Thoracic aorta (tissue), 2 donors: ENCODE measurements at regions not wholly inside any gene's neighbourhood (a gene's known extent, or its start where the extent isn't known, plus 50 kb on each side); places are given as distances from the start of the nearest gene placed in this dataset.

Source experiments
- ATAC-seq: fragments of 150-250 bp; one replicate; pipeline ENCODE4 v1.8.0; 2017; ENCODE audit warnings: low read depth; ENCODE audit not compliant: insufficient number of reproducible peaks, low FRiP score
- DNase-seq: peaks from one replicate; pipeline ENCODE4 v3.0.0-alpha.2; 2020; ENCODE audit warnings: low spot score
- H3K27ac ChIP-seq, 2 donors: fragments of 200-600 bp; sonication (generic); 1 replicate in 1 of 2; 2 replicates in 1 of 2; pipeline ENCODE4 v1.5.1; 2016; ENCODE audit warnings: mild to moderate bottlenecking in 2 of 2, moderate library complexity in 2 of 2
- H3K27me3 ChIP-seq: fragments of 200-600 bp; sonication (generic); replicated peaks from 2 replicates; pipeline ENCODE4 v1.6.0; 2016; ENCODE audit warnings: mild to moderate bottlenecking; ENCODE audit not compliant: insufficient read depth
- H3K36me3 ChIP-seq: fragments of 200-600 bp; sonication (generic); one replicate; pipeline ENCODE4 v1.5.1; 2016
- H3K4me1 ChIP-seq, 2 donors: fragments of 200-600 bp; sonication (generic); 1 replicate in 1 of 2; 2 replicates in 1 of 2; pipeline versions ENCODE4 v1.5.1 to v1.6.0; 2016; ENCODE audit warnings: low read depth in 2 of 2, mild to moderate bottlenecking in 1 of 2; ENCODE audit not compliant: control insufficient read depth in 1 of 2
- H3K4me3 ChIP-seq: fragments of 200-600 bp; sonication (generic); 2 replicates; pipeline ENCODE4 v1.5.1; 2016; ENCODE audit warnings: mild to moderate bottlenecking
- H3K9me3 ChIP-seq: fragments of 200-600 bp; sonication (generic); 2 replicates; pipeline ENCODE4 v1.5.1; 2016
- CTCF ChIP-seq: fragments of 200-600 bp; sonication (generic); IDR thresholded peaks from one replicate; pipeline ENCODE4 v1.5.1; 2019; ENCODE audit warnings: antibody characterized with exemption

- DNase-seq (no peak), ATAC-seq (no peak)
- Histone ChIP-seq H3K4me3 (no peak overlapping the region), H3K27me3 (no peaks in the 10 kb centered on the region), H3K27ac (no peak overlapping the region), H3K36me3 (no peaks in the 10 kb centered on the region), H3K9me3 (no peaks in the 10 kb centered on the region), H3K4me1 (no peaks in the 10 kb centered on the region)
- TF ChIP-seq CTCF, result no peak
These were observed 191.7 kb downstream of the ALG10B start for GRCh38 chr12:38508246-38508645.

- H3K4me1 ChIP-seq, result no peaks in the 10 kb centered on the region
- no peak for TF ChIP-seq CTCF
- no peak overlapping the region for H3K4me3 ChIP-seq
- H3K9me3 ChIP-seq, result no peaks in the 10 kb centered on the region
- H3K27me3 ChIP-seq, result no peaks in the 10 kb centered on the region
- DNase-seq (no peak), ATAC-seq (no peak)
- H3K27ac ChIP-seq, result no peak overlapping the region
- no peaks in the 10 kb centered on the region for H3K36me3 ChIP-seq
These were observed 199.3 kb downstream of the ALG10B start for GRCh38 chr12:38515912-38516311.

GRCh38 chr12:38516418-38516817 lies 199.8 kb downstream of the ALG10B start:
- Histone ChIP-seq H3K36me3 (no peaks in the 10 kb centered on the region), H3K27me3 (no peaks in the 10 kb centered on the region), H3K4me1 (no peaks in the 10 kb centered on the region), H3K9me3 (no peaks in the 10 kb centered on the region), H3K27ac (no peak overlapping the region), H3K4me3 (no peak overlapping the region)
- DNase-seq (no peak), ATAC-seq (no peak)
- no peak for TF ChIP-seq CTCF

- ATAC-seq (no peak), DNase-seq (no peak)
- Histone ChIP-seq H3K9me3 (no peaks in the 10 kb centered on the region), H3K36me3 (no peaks in the 10 kb centered on the region), H3K4me3 (no peak overlapping the region), H3K27ac (no peak overlapping the region), H3K4me1 (no peaks in the 10 kb centered on the region), H3K27me3 (no peaks in the 10 kb centered on the region)
- TF ChIP-seq CTCF, result no peak
These were observed 207.3 kb downstream of the ALG10B start for GRCh38 chr12:38523920-38524319.

GRCh38 chr12:38527631-38528030 lies 211.1 kb downstream of the ALG10B start:
- H3K27ac ChIP-seq, result no peak overlapping the region
- H3K36me3 ChIP-seq, result no peaks in the 10 kb centered on the region
- no peaks in the 10 kb centered on the region for H3K4me1 ChIP-seq
- no peak overlapping the region for H3K4me3 ChIP-seq
- TF ChIP-seq CTCF, result no peak
- H3K27me3 ChIP-seq, result no peaks in the 10 kb centered on the region
- no peak for ATAC-seq
- no peak for DNase-seq
- H3K9me3 ChIP-seq, result no peaks in the 10 kb centered on the region
